Transverse colon (tissue), 4 donors: ENCODE measurements at regions not wholly inside any gene's neighbourhood (a gene's known extent, or its start where the extent isn't known, plus 50 kb on each side); places are given as distances from the start of the nearest gene placed in this dataset.

ENCODE experiments used
- DNase-seq: peaks from one replicate; pipeline ENCODE4 v3.0.0-alpha.2; 2019
- H3K27ac ChIP-seq, 4 donors: fragments of 200-600 bp; sonication (generic); 2 replicates each; pipeline ENCODE4 v1.5.1; 2016 to 2018; ENCODE audit warnings: inconsistent platforms in 4 of 4
- H3K27me3 ChIP-seq: fragments of 200-600 bp; sonication (generic); 2 replicates; pipeline ENCODE4 v1.5.1; 2017; ENCODE audit warnings: inconsistent platforms
- H3K36me3 ChIP-seq, 4 donors: fragments of 200-600 bp; sonication (generic); 2 replicates each; pipeline ENCODE4 v1.5.1; 2017 to 2019; ENCODE audit warnings: inconsistent platforms in 4 of 4
- H3K4me1 ChIP-seq, 4 donors: fragments of 200-600 bp; sonication (generic); 2 replicates each; pipeline ENCODE4 v1.5.1; 2017 to 2020; ENCODE audit warnings: inconsistent platforms in 4 of 4
- H3K4me3 ChIP-seq, 4 donors: fragments of 200-600 bp; sonication (generic); 1 replicate in 1 of 4; 2 replicates in 3 of 4; pipeline versions ENCODE4 v1.5.1 to v1.6.1; 2017 to 2019; ENCODE audit warnings: inconsistent platforms in 4 of 4
- H3K9me3 ChIP-seq, 2 donors: fragments of 200-600 bp; sonication (generic); 2 replicates each; pipeline ENCODE4 v1.5.1; 2017 to 2019; ENCODE audit warnings: inconsistent platforms in 2 of 2
- CTCF ChIP-seq, 5 experiments: fragments of 200-600 bp in 3 of 5; fragments of 450-650 bp in 2 of 5; sonication (generic) in 3 of 5; IDR thresholded peaks; 1 replicate in 2 of 5; 2 replicates in 3 of 5; pipeline ENCODE4 v1.5.1; 2016 to 2017; ENCODE audit warnings: antibody characterized with exemption in 5 of 5, inconsistent platforms in 3 of 5, mild to moderate bottlenecking in 2 of 5, moderate library complexity in 1 of 5
- EP300 ChIP-seq: sonication (generic); formaldehyde crosslinking; IDR thresholded peaks from one replicate; pipeline ENCODE4 v1.6.1; 2017; ENCODE audit warnings: antibody characterized with exemption, low read depth
- POLR2A ChIP-seq: fragments of 450-650 bp; IDR thresholded peaks from one replicate; pipeline ENCODE4 v1.6.1; 2016; ENCODE audit warnings: antibody characterized with exemption, mild to moderate bottlenecking, moderate library complexity
- POLR2AphosphoS5 ChIP-seq, 3 donors: sonication (generic); formaldehyde crosslinking; IDR thresholded peaks; one replicate each; pipeline ENCODE4 v1.6.1; 2016; ENCODE audit warnings: antibody characterized with exemption in 3 of 3
- WGBS, 2 donors: methylation state at CpG; one replicate each; pipeline ENCODE4 v1.1.5; 2018; ENCODE audit warnings: low coverage in 1 of 2; 5-methylcytosine and 5-hydroxymethylcytosine counted together
- in situ Hi-C, 4 donors: fragments of 200-750 bp; cut with MboI; loops; one replicate each; pipeline versions ENCODE4 v1.15.0 to v1.15.1; 2017; ENCODE audit warnings: low sequenced_read_pairs in 3 of 4, low pct_ligation_motif_present in 1 of 4, low pct_unique_long_range_greater_than_20kb in 1 of 4
- intact Hi-C: fragments of 100-400 bp; cut with DNase I; formaldehyde crosslinking; loops from one replicate; pipeline ENCODE4 v1.15.1; 2023; ENCODE audit warnings: low total_unique reads

DNA sequence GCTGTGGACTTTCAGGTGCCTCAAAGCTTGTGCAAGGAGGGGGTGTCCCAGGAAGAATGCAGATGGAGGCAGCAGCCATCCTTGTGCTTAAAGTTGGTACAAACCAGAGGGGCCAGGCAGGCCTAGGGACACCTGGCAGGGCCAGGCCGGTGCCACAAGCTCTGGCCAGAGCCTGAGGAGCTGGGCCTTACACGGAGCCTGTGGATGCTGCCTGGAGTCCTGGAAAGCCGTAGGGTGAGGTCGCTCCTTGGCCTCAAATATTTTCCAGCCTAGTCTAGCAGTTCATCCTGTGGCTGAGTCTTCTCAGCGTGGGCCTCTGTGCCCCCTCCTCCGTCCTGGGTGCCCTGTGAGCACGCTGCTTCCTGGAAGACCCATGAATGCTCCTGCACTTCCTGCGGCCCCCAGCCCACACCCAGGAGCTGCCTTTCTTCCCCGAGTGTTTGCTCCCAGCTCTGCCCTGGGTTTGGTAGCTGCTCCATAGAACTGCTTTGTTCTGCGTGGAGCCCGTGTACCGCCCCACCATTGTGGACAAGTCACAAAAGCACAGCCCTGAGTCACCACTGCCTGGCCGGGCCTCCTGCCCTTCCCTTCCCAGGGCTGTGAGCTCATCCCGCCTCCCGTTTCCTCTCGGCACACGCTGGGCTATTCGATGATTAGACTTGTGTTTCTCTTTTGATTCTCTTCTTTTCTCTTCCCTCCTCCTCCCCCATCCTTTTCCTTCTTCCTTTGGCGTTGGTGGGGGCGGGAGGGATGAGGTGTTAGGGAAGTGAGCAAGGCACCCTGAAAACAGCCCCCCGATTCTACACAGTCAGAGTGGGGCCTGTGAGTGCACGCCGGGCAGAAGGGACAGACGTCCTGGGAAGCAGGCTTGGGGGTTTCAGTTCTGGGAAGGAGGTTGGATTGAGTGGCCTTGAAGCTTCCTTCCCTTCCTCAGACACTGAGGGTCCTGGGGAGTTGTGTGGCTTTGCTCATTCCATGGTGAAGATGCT is 73.2 kb upstream of the SHH start:
- 61 to 74% methylated on average over 5 to 24 of the region's 24 CpGs for WGBS, 2 donors
- intact Hi-C loops = no loop called here

DNA sequence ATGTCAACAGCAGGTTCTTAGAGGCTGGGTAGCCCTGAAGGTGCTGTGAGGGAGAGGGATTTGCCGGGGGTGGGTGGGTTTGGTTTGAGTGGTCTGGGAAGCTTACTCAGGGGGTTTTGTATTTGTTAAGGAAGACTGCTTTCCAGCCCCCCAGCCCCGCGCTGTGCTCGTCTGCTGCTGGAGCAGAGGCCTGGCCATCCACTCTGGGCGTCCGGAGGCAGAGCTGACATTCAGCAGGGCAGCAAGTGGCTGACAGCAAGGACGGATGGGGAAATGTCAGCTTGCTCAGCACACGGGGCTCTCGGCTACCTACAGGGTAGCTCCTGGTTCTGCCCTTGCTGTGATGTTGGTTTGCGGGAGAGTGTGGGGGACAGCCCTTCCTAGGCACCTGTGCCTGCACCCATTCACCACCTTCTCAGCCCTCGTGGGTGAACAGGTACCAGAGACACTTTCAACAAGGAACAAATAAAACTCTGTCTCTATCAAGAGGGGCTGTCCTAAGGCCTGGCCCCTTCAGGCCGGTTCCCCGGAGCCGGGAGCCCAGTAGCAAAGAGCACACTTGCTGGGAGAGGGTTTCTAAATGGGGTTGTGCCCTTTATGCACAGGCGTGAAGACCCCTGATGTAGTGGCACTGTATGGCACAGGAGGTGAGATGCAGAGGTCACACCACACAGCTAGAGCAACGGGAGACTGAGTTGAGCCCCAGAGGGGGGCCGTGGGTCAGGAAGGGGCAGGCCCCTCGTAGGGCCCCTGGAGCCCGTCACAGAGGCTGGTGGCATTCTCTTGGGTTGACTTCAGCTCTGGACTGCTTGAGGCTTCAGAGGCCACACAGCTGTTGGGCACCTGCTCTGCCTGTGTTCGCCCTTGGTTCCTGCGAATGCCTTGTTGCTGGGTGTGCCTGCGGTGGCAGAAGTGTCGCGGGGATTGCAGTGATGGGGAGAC is 72.2 kb upstream of the SHH start:
- no peak for DNase-seq
- no peak overlapping the region for H3K27ac ChIP-seq
- H3K36me3 ChIP-seq = no peaks in the 10 kb centered on the region
- peaks cover 0 to under 1% (median 0%) of the 10 kb centered on the region in 4 donors for H3K4me1 ChIP-seq
- H3K27me3 ChIP-seq = no peaks in the 10 kb centered on the region
- 73 to 86% methylated on average over 2 to 24 of the region's 24 CpGs for WGBS, 2 donors
- no peak overlapping the region for H3K4me3 ChIP-seq
- in situ Hi-C loops = no loop called here
- no peaks in the 10 kb centered on the region for H3K9me3 ChIP-seq
- TF ChIP-seq CTCF (IDR thresholded peaks at IDR 0.05) = no peak
- TF ChIP-seq POLR2A = no peak
- no peak for TF ChIP-seq POLR2AphosphoS5 (IDR thresholded peaks at IDR 0.05)
- TF ChIP-seq EP300 = no peak
- intact Hi-C loops = no loop called here

More for the DNA sequence above, 73.2 kb upstream of the SHH start:
- in situ Hi-C loops = no loop called here
- no peaks in the 10 kb centered on the region for H3K27me3 ChIP-seq
- no peaks in the 10 kb centered on the region for H3K9me3 ChIP-seq
- DNase-seq = no peak
- H3K4me1 ChIP-seq = peaks cover 0 to 6% (median 6%) of the 10 kb centered on the region in 4 donors
- TF ChIP-seq POLR2A = no peak
- no peak for TF ChIP-seq EP300
- no peak for TF ChIP-seq POLR2AphosphoS5 (IDR thresholded peaks at IDR 0.05)
- TF ChIP-seq CTCF (IDR thresholded peaks at IDR 0.05) = no peak
- H3K4me3 ChIP-seq = no peak overlapping the region
- no peaks in the 10 kb centered on the region for H3K36me3 ChIP-seq
- H3K27ac ChIP-seq = no peak overlapping the region

DNA sequence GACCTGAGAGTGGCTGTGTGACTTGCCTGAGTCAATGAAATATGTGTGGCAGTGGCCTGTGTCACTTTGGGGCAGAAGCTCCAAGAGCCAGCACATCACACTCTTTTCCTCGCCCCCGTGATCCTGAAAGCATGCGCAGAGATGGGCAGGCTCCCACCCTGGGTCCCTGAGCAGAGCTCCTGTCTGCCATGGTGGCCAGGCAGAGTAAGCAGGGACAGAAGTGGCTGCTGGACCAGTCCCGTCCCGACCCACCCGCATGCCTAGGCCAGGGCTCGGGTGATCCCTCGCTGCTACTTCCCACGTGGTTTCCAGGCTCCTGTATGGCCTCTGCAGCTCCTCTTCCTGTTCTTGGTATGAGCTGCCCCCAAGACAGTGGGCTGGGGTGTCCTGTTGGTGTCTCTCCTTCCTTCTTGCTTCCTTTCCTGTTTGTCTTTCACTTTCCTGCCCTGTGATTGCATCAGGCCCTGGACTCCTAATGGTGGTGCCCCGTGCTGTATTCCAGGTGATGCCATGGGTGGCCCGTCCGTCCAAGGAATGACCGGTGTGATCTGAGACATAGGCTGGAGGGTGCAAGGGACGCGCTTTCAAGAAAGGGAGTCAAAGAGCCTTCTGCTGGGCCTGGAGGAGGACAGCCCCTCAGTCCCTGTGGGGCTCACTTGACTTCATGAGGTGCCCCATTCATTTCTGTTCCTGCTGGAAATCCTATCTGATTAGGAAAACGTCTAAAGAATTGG is 71.4 kb upstream of the SHH start:
- Histone ChIP-seq H3K27ac (no peak overlapping the region), H3K4me1 (no peaks in the 10 kb centered on the region), H3K4me3 (no peak overlapping the region), H3K27me3 (no peaks in the 10 kb centered on the region), H3K36me3 (no peaks in the 10 kb centered on the region), H3K9me3 (no peaks in the 10 kb centered on the region)
- WGBS, 2 donors = 86 to 87% methylated on average over 4 to 16 of the region's 16 CpGs
- in situ Hi-C loops = no loop called here
- TF ChIP-seq POLR2AphosphoS5 (IDR thresholded peaks at IDR 0.05) = no peak
- no peak for TF ChIP-seq EP300
- no peak for TF ChIP-seq POLR2A
- no peak for TF ChIP-seq CTCF (IDR thresholded peaks at IDR 0.05)
- intact Hi-C loops = no loop called here
- DNase-seq = no peak
